Small intestine (tissue), 7 donors: ENCODE measurements at regions not wholly inside any gene's neighbourhood (a gene's known extent, or its start where the extent isn't known, plus 50 kb on each side); places are given as distances from the start of the nearest gene placed in this dataset.

Experiments
- DNase-seq, 2 donors: peaks; one replicate each; pipeline versions ENCODE4 v3.0.0 to v3.0.0-alpha.2; 2013
- FAIRE-seq: peaks from 2 replicates; lab custom pipeline; 2012; peaks lifted over from hg19 to GRCh38; lab: Jason Lieb, UNC
- H3K27ac ChIP-seq, 3 donors: one replicate each; pipeline ENCODE4 v1.5.1; 2013; ENCODE audit warnings: low read length in 2 of 3, mild to moderate bottlenecking in 2 of 3, control low read depth in 1 of 3, inconsistent platforms in 1 of 3, low read depth in 1 of 3, moderate library complexity in 1 of 3
- H3K27me3 ChIP-seq, 3 donors: one replicate each; pipeline ENCODE4 v1.6.1; 2013; ENCODE audit warnings: low read length in 3 of 3, inconsistent platforms in 1 of 3; ENCODE audit not compliant: control insufficient read depth in 3 of 3, insufficient read depth in 3 of 3
- H3K36me3 ChIP-seq, 3 donors: one replicate each; pipeline ENCODE4 v1.6.1; 2013; ENCODE audit warnings: low read length in 3 of 3, inconsistent platforms in 1 of 3, low read depth in 1 of 3, mild to moderate bottlenecking in 1 of 3, moderate library complexity in 1 of 3; ENCODE audit not compliant: control insufficient read depth in 3 of 3, insufficient read depth in 2 of 3
- H3K4me1 ChIP-seq, 3 donors: one replicate each; pipeline ENCODE4 v1.6.1; 2013; ENCODE audit warnings: low read length in 2 of 3, inconsistent platforms in 1 of 3, low read depth in 1 of 3, mild to moderate bottlenecking in 1 of 3, moderate library complexity in 1 of 3; ENCODE audit not compliant: control insufficient read depth in 3 of 3, insufficient read depth in 2 of 3
- H3K4me3 ChIP-seq, 3 donors: one replicate each; pipeline ENCODE4 v1.5.1; 2013; ENCODE audit warnings: low read length in 3 of 3, control low read depth in 1 of 3, inconsistent platforms in 1 of 3, low read depth in 1 of 3, mild to moderate bottlenecking in 1 of 3, moderate library complexity in 1 of 3
- H3K9me3 ChIP-seq, 2 donors: one replicate each; pipeline ENCODE4 v1.6.1; 2013; ENCODE audit warnings: low read depth in 1 of 2, low read length in 1 of 2; ENCODE audit not compliant: control insufficient read depth in 2 of 2, insufficient read depth in 1 of 2
- WGBS, 3 donors: extraction: QIAGEN DNeasy Blood & Tissue Kit; methylation state at CpG; one replicate each; pipeline ENCODE4 v1.1.7; 2013; 5-methylcytosine and 5-hydroxymethylcytosine counted together
- donor health status: healthy with polysubstance abuse.
- donor health status: control.
- donor health status: control.
- donor health status: Bipolar disorder and iron deficiency.
- donor health status: healthy.

DNA sequence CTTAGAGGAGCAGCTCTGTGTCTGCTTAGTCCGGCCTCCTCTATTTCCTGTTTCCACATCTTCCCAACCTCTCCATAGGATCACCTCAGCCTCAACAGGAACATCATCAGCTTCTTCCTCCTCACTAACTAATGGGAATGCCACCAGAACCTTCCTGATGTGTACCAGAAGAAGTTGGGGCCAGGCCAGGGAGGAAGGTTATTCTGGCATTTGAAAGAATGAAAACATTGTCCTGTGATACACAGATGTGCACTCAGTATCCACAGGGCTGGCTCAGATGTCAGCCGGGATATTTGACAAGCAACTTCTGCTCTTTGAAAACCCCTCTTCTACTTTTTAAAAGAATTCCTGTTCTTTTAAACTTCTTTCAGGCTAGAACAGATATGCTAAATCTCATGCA, 63.6 kb downstream of the TMEM30B start:
- H3K36me3 ChIP-seq: no peaks in the 10 kb centered on the region
- H3K4me3 ChIP-seq: no peak overlapping the region
- peaks cover 0 to 6% (median 3%) of the 10 kb centered on the region in 3 donors for H3K27me3 ChIP-seq
- H3K9me3 ChIP-seq: no peaks in the 10 kb centered on the region
- no peak for DNase-seq
- no peak overlapping the region for H3K27ac ChIP-seq
- FAIRE-seq: no peak
- WGBS, 3 donors: 74 to 87% (median 80%) methylated on average over 2 of the region's 2 CpGs
- no peaks in the 10 kb centered on the region for H3K4me1 ChIP-seq

DNA sequence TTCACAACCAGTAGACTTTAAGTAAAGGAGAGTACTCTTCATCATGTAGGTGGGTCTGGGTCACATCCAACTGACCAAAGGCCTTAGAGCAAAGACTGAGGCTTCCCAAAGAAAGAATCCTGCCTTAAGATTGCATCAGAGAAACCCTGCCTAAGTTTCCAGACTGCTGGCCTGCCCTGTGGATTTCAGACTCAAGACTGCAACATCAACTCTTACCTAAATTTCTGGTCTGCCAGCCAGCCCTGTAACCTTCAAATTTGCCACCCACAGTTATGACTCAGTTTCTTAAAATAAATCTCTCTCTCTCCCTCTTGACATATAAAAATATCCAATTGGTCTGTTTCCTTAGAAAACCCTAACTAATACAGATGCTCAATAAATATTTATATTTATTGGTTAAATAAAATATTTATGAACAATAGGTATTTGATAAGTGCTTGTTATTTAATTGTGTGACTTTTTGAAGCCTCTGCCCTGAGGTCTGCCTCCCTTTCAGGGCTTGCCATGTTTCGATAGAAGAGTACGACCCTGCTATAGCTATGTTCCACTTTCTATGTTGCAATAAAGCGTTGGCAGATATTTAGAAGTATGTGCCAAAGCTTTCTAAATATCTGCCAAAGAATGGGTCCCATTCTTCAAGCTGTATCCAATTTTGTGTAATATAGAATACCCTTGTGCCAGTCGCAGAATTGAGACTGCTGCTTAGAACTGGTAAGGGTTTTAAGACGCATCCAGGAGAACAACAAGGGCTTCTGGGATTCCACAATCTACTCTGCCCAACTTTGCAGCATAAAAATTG, 65.7 kb downstream of the TMEM30B start:
- Histone ChIP-seq H3K4me1 (no peaks in the 10 kb centered on the region), H3K9me3 (no peaks in the 10 kb centered on the region), H3K27me3 (peaks cover 0 to 4% (median 3%) of the 10 kb centered on the region in 3 donors), H3K36me3 (no peaks in the 10 kb centered on the region), H3K4me3 (no peak overlapping the region), H3K27ac (no peak overlapping the region)
- no peak for FAIRE-seq
- no peak for DNase-seq
- WGBS, 3 donors: 85 to 89% (median 89%) methylated on average over 5 of the region's 5 CpGs

DNA sequence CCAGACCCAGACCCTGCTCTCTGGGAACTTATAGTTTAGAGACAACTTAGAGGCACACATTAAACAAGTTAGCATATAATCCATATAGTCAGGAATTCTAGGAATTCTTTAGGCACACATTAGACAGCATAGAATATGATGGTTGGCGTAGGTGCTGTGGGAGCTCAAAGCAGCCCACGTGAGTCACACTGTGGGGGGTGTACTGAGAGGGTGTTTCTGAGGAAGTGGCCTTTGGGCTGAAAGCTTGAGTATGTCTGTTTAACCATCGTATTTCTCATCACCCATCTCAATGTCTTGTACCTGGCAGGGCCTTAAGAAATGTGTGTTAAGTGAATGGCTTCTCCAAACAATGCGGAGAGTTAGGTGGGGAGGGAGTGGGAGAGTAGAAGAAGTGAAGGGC, 67.2 kb downstream of the TMEM30B start:
- H3K36me3 ChIP-seq: no peaks in the 10 kb centered on the region
- no peaks in the 10 kb centered on the region for H3K9me3 ChIP-seq
- no peak overlapping the region for H3K4me3 ChIP-seq
- H3K4me1 ChIP-seq: no peaks in the 10 kb centered on the region
- H3K27ac ChIP-seq: no peak overlapping the region
- H3K27me3 ChIP-seq: peaks cover 0 to 3% (median 0%) of the 10 kb centered on the region in 3 donors
- DNase-seq (no peak), FAIRE-seq (no peak)
- WGBS, 3 donors: 75 to 86% (median 86%) methylated on average over 4 of the region's 4 CpGs

DNA sequence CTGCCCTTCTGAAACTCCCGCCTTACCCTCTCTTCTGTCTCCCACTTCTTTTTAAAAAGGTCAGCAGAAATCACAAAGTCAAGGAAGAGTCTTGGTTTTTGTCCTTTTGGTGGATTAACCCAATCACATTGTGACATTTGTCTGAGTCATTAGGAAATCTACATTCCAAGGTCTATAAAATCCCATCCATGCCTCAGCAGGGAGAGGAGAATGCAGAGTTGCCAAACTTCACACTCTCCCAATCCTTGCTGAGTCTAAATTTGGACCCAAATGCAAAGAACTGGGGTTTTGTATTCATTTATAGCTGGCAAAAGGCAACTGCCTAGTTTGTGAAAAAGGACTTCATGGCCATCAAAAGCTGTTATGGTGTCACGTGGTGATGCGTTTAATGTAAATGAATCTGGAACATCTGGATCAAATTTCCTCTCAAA, 67.9 kb downstream of the TMEM30B start:
- H3K27me3 ChIP-seq: peaks cover 0 to 2% (median 0%) of the 10 kb centered on the region in 3 donors
- H3K27ac ChIP-seq: no peak overlapping the region
- DNase-seq (no peak), FAIRE-seq (no peak)
- no peaks in the 10 kb centered on the region for H3K36me3 ChIP-seq
- no peaks in the 10 kb centered on the region for H3K9me3 ChIP-seq
- WGBS, 3 donors: 70 to 83% (median 74%) methylated on average over 3 of the region's 3 CpGs
- no peaks in the 10 kb centered on the region for H3K4me1 ChIP-seq
- H3K4me3 ChIP-seq: no peak overlapping the region

DNA sequence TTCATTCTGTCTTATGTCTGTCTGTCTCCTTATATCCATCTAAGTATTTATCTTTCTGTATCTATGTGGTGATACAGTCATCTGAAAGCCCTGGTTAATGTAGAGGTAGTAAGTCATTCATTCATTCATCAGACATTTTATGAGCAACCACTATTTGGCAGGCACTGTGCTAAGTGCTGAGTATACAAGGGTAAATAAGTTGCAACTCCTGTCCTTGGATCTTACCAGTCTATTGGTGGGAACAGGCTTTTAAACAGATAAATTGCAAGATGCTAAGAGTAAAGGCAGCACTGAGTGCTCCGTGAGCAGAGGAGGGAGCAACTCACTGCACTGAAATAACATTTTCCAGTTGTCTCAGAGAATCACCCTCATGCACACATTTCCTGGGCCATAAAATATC, 68.6 kb downstream of the TMEM30B start:
- no peaks in the 10 kb centered on the region for H3K36me3 ChIP-seq
- WGBS, 3 donors: 74 to 91% (median 87%) methylated on average over 1 of the region's 1 CpG
- H3K27ac ChIP-seq: no peak overlapping the region
- H3K27me3 ChIP-seq: no peaks in the 10 kb centered on the region
- H3K9me3 ChIP-seq: no peaks in the 10 kb centered on the region
- FAIRE-seq: no peak
- no peaks in the 10 kb centered on the region for H3K4me1 ChIP-seq
- H3K4me3 ChIP-seq: no peak overlapping the region
- no peak for DNase-seq

DNA sequence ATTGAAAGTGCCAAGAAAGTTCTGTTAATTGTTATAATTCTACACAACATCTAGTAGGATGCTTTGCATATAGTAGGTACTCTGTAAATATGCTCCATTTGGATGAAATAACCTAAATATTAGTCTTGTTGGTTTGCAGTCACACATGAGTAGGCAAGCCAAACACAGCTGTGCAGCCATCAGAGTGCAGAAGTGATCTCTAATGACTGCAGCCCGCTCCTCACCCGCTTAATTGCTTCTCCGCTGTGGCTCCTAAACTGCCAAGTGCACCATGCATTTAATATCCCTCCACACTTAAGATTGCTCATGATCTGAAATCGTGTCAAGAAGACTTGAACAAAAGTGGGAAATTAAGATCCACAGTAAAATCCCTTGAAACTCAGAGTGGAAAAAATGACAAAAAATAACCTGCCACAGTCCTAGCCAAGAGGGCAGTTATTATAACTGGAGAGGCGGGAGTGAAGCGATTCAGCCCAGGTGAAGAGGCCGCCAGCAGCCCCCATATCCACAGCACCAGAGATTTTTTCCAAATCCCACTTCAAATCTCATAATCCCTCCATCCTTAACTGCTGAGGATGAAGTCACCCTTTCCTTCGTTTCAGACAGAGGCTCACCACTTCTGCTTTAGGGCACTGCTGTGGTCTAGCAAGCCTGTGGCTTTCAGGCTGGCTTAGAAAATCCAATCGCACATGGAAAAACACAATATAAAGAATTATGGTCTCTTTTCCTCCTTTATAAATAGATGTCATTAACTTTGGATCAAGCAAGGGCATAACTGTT, 69.5 kb downstream of the TMEM30B start:
- H3K9me3 ChIP-seq: no peaks in the 10 kb centered on the region
- 74 to 77% (median 76%) methylated on average over 9 of the region's 9 CpGs for WGBS, 3 donors
- DNase-seq (no peak), FAIRE-seq (no peak)
- no peaks in the 10 kb centered on the region for H3K4me1 ChIP-seq
- H3K27me3 ChIP-seq: no peaks in the 10 kb centered on the region
- no peaks in the 10 kb centered on the region for H3K36me3 ChIP-seq
- H3K4me3 ChIP-seq: no peak overlapping the region
- no peak overlapping the region for H3K27ac ChIP-seq

DNA sequence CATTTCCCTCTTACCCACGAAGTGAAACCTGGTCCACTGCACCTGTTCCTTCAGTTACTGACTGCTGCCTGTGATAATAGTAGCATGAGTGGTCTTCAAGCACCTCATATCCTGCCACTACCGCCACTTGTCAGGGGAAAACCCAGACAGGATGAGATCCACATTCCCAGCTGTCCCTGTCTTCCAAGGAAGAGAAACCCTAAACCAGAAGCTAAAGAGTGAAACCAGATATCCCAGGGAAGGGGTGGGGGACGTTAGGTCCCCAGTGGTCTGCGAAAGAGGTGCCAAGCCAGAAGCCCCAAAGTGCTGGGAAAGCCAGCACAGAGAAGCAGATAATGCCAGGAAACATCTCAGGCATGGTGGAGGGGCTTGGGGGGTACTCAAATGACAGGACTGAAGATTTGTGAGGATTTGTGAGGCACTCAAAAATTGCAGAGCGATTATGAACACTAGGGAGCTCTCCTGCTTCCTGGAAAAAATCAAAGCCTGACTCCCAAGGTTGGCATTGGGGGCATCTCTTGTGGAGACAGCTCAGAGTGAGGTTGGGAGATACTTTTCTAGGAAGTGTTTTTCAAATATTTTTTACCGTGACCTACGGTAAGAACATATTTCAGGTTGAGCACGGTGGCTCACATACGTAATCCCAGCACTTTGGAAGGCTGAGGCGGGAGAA, 77.9 kb downstream of the TMEM30B start:
- no peak overlapping the region for H3K4me3 ChIP-seq
- FAIRE-seq: no peak
- H3K9me3 ChIP-seq: no peaks in the 10 kb centered on the region
- H3K4me1 ChIP-seq: no peaks in the 10 kb centered on the region
- H3K27ac ChIP-seq: no peak overlapping the region
- WGBS, 3 donors: 65 to 74% (median 70%) methylated on average over 10 of the region's 10 CpGs
- H3K27me3 ChIP-seq: peaks cover 0 to under 1% (median 0%) of the 10 kb centered on the region in 3 donors
- no peak for DNase-seq
- no peaks in the 10 kb centered on the region for H3K36me3 ChIP-seq

DNA sequence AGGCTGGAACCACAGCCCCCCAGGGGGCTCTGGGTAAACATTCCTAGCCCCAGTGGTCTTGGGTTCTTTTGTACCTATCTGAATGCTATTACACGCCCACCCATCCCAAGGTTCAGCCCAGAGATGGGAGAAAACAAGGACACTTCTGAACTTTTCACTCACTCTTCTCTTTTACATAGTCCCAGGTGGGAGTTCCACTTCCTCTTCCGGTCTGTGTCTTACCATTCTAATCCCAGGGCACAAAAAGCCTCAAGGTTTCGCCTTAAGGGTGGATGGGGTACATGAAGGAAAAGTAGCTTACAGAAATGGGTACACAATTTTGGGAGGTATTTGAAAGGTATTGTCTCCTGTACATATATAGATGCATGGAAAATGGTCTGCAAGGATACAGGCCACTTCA, 79.0 kb downstream of the TMEM30B start:
- no peak overlapping the region for H3K4me3 ChIP-seq
- H3K36me3 ChIP-seq: no peaks in the 10 kb centered on the region
- no peaks in the 10 kb centered on the region for H3K4me1 ChIP-seq
- H3K9me3 ChIP-seq: no peaks in the 10 kb centered on the region
- peaks cover 0 to 2% (median 0%) of the 10 kb centered on the region in 3 donors for H3K27me3 ChIP-seq
- DNase-seq (no peak), FAIRE-seq (no peak)
- WGBS, 3 donors: 72 to 82% (median 81%) methylated on average over 3 of the region's 3 CpGs
- H3K27ac ChIP-seq: no peak overlapping the region
